Stomach (tissue), 8 donors: ENCODE measurements at regions not wholly inside any gene's neighbourhood (a gene's known extent, or its start where the extent isn't known, plus 50 kb on each side); places are given as distances from the start of the nearest gene placed in this dataset.

Experiments used
- DNase-seq, 2 donors: peaks; one replicate each; pipeline versions ENCODE4 v3.0.0 to v3.0.0-alpha.2; 2013 to 2019
- H3K27ac ChIP-seq, 5 donors: fragments of 200-600 bp in 4 of 5; sonication (generic) in 4 of 5; one replicate each; pipeline ENCODE4 v1.5.1; 2013 to 2019; ENCODE audit warnings: mild to moderate bottlenecking in 1 of 5, moderate library complexity in 1 of 5
- H3K27me3 ChIP-seq, 3 donors: fragments of 200-600 bp; sonication (generic); one replicate each; pipeline ENCODE4 v1.5.1; 2017 to 2019; ENCODE audit warnings: mixed run types in 1 of 3
- H3K36me3 ChIP-seq, 4 donors: fragments of 200-600 bp; sonication (generic); 1 replicate in 3 of 4; 2 replicates in 1 of 4; pipeline ENCODE4 v1.5.1; 2016 to 2019
- H3K4me1 ChIP-seq, 4 donors: fragments of 200-600 bp; sonication (generic); one replicate each; pipeline ENCODE4 v1.5.1; 2016 to 2019
- H3K4me3 ChIP-seq, 4 donors: fragments of 200-600 bp; sonication (generic) in 3 of 4; one replicate each; pipeline ENCODE4 v1.5.1; 2016 to 2019; ENCODE audit warnings: mild to moderate bottlenecking in 1 of 4
- H3K9me3 ChIP-seq, 4 donors: fragments of 200-600 bp; sonication (generic); one replicate each; pipeline ENCODE4 v1.5.1; 2016 to 2019
- CTCF ChIP-seq, 7 experiments: fragments of 450-650 bp in 4 of 7; fragments of 200-600 bp in 3 of 7; sonication (generic) in 3 of 7; IDR thresholded peaks; one replicate each; pipeline ENCODE4 v1.5.1; 2016 to 2019; ENCODE audit warnings: antibody characterized with exemption in 7 of 7, control low read depth in 2 of 7, mild to moderate bottlenecking in 1 of 7
- EP300 ChIP-seq: sonication (generic); formaldehyde crosslinking; IDR thresholded peaks from one replicate; pipeline ENCODE4 v1.6.1; 2017; ENCODE audit warnings: antibody characterized with exemption
- POLR2A ChIP-seq, 4 donors: fragments of 450-650 bp; IDR thresholded peaks; one replicate each; pipeline ENCODE4 v1.6.1; 2016; ENCODE audit warnings: antibody characterized with exemption in 4 of 4, control low read depth in 2 of 4, mild to moderate bottlenecking in 1 of 4, moderate library complexity in 1 of 4
- POLR2AphosphoS5 ChIP-seq, 3 donors: sonication (generic); formaldehyde crosslinking; IDR thresholded peaks; one replicate each; pipeline ENCODE4 v1.6.1; 2016; ENCODE audit warnings: antibody characterized with exemption in 3 of 3
- WGBS, 5 donors: extraction: QIAGEN DNeasy Blood & Tissue Kit in 3 of 5; methylation state at CpG; one replicate each; pipeline versions ENCODE4 v1.1.5 to v1.1.7; 2013 to 2018; 5-methylcytosine and 5-hydroxymethylcytosine counted together
- intact Hi-C: fragments of 100-400 bp; cut with DNase I; formaldehyde crosslinking; loops from one replicate; pipeline ENCODE4 v1.15.1; 2023; ENCODE audit warnings: low total_unique reads
- donor health status: healthy with polysubstance abuse.
- donor health status: Bipolar disorder and iron deficiency.
- donor health status: healthy.

GRCh38 chr12:93954166-93955112 is 193.9 kb upstream of the PLXNC1 start:
- no peak for TF ChIP-seq POLR2A (IDR thresholded peaks at IDR 0.05)
- no peak for TF ChIP-seq CTCF (IDR thresholded peaks at IDR 0.05)
- TF ChIP-seq POLR2AphosphoS5 (IDR thresholded peaks at IDR 0.05), result no peak
- TF ChIP-seq EP300, result no peak
- no peak for DNase-seq
- Histone ChIP-seq H3K27ac (no peak overlapping the region), H3K4me1 (no peaks in the 10 kb centered on the region), H3K4me3 (no peak overlapping the region), H3K36me3 (no peaks in the 10 kb centered on the region), H3K27me3 (no peaks in the 10 kb centered on the region), H3K9me3 (no peaks in the 10 kb centered on the region)
- WGBS, 5 donors, result 81 to 85% (median 81%) methylated on average over 9 of the region's 9 CpGs
- intact Hi-C loops, result no loop called here

GRCh38 chr12:93956551-93956950 is 191.8 kb upstream of the PLXNC1 start:
- no peak overlapping the region for H3K27ac ChIP-seq
- no peaks in the 10 kb centered on the region for H3K27me3 ChIP-seq
- no peaks in the 10 kb centered on the region for H3K4me1 ChIP-seq
- H3K9me3 ChIP-seq, result no peaks in the 10 kb centered on the region
- no peak overlapping the region for H3K4me3 ChIP-seq
- no peak for TF ChIP-seq EP300
- no peak for TF ChIP-seq POLR2A (IDR thresholded peaks at IDR 0.05)
- TF ChIP-seq CTCF (IDR thresholded peaks at IDR 0.05), result no peak
- no peak for TF ChIP-seq POLR2AphosphoS5 (IDR thresholded peaks at IDR 0.05)
- no peak for DNase-seq
- intact Hi-C loops, result no loop called here
- H3K36me3 ChIP-seq, result no peaks in the 10 kb centered on the region
- WGBS, 5 donors, result 80 to 100% (median 90%) methylated on average over 2 of the region's 2 CpGs

GRCh38 chr12:93957168-93957567 is 191.2 kb upstream of the PLXNC1 start:
- intact Hi-C loops, result no loop called here
- Histone ChIP-seq H3K9me3 (peaks cover 0 to 6% (median 2%) of the 10 kb centered on the region in 4 donors), H3K27ac (no peak overlapping the region), H3K27me3 (no peaks in the 10 kb centered on the region), H3K4me3 (no peak overlapping the region), H3K4me1 (no peaks in the 10 kb centered on the region), H3K36me3 (no peaks in the 10 kb centered on the region)
- TF ChIP-seq POLR2A (IDR thresholded peaks at IDR 0.05) (no peak), CTCF (IDR thresholded peaks at IDR 0.05) (no peak), EP300 (no peak), POLR2AphosphoS5 (IDR thresholded peaks at IDR 0.05) (no peak)
- no peak for DNase-seq
- WGBS, 5 donors, result 71 to 90% (median 83%) methylated on average over 1 of the region's 1 CpG

- intact Hi-C loops, result no loop called here
- peaks cover 0 to 10% (median 3%) of the 10 kb centered on the region in 4 donors for H3K9me3 ChIP-seq
- TF ChIP-seq CTCF (IDR thresholded peaks at IDR 0.05) (no peak), EP300 (no peak), POLR2AphosphoS5 (IDR thresholded peaks at IDR 0.05) (no peak), POLR2A (IDR thresholded peaks at IDR 0.05) (no peak)
Observed at GRCh38 chr12:93957870-93958269, 190.5 kb upstream of the PLXNC1 start.

More at GRCh38 chr12:93957870-93958269, 190.5 kb upstream of the PLXNC1 start:
- DNase-seq, result no peak
- Histone ChIP-seq H3K27me3 (no peaks in the 10 kb centered on the region), H3K4me3 (no peak overlapping the region), H3K36me3 (no peaks in the 10 kb centered on the region), H3K27ac (no peak overlapping the region), H3K4me1 (no peaks in the 10 kb centered on the region)
